GM06990 (cell line): ENCODE measurements at regions not wholly inside any gene's neighbourhood (a gene's known extent, or its start where the extent isn't known, plus 50 kb on each side); places are given as distances from the start of the nearest gene placed in this dataset.
"Not testable (repeated sequence)": the region's sequence is repeated elsewhere in the genome, so short reads cannot be mapped to it uniquely, and the experiment has no call there.

Experiments used
- DNase-seq: peaks from one replicate; pipeline ENCODE4 v3.0.0-alpha.2; 2011; ENCODE audit not compliant: insufficient read length; ENCODE audit errors: extremely low read depth
- H3K27me3 ChIP-seq: replicated peaks from 2 replicates; pipeline ENCODE4 v1.6.0; 2011; ENCODE audit warnings: low read length; ENCODE audit not compliant: control insufficient read depth, insufficient read depth
- H3K36me3 ChIP-seq: 2 replicates; pipeline ENCODE4 v1.5.1; 2011; ENCODE audit warnings: low read length; ENCODE audit not compliant: control insufficient read depth, insufficient read depth
- H3K4me3 ChIP-seq: replicated peaks from 2 replicates; pipeline ENCODE4 v1.5.1; 2011; ENCODE audit warnings: low read depth, mild to moderate bottlenecking, control low read depth, low read length
- TF ChIP-seq, protein P1 (sequence below): IDR thresholded peaks from 2 replicates; pipeline ENCODE4 v1.5.1; 2011; ENCODE audit warnings: low read length, control low read depth, mild to moderate bottlenecking, inconsistent platforms; ENCODE audit not compliant: insufficient read depth, poor library complexity, severe bottlenecking

DNA sequence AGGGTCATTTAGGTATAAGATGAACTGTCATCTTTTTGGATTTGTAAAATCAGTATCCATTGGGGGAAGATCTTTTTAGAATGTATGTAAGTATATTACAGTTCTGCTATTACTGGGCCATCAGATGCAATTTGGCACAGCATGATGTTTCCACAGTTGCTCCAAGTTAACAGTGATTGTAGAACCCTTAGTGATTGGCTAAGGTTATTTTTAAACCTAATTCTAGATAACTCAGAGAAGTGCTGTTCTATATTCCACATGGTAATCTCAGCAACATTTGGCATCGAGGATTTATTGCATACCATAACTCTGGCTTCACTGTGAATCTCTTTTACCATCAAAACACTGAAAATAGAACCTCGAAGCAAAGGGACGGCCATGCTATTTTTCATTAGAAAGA, 215.7 kb upstream of the HAND2 start:
- H3K4me3 ChIP-seq: no peak overlapping the region
- TF ChIP-seq, protein P1, sequence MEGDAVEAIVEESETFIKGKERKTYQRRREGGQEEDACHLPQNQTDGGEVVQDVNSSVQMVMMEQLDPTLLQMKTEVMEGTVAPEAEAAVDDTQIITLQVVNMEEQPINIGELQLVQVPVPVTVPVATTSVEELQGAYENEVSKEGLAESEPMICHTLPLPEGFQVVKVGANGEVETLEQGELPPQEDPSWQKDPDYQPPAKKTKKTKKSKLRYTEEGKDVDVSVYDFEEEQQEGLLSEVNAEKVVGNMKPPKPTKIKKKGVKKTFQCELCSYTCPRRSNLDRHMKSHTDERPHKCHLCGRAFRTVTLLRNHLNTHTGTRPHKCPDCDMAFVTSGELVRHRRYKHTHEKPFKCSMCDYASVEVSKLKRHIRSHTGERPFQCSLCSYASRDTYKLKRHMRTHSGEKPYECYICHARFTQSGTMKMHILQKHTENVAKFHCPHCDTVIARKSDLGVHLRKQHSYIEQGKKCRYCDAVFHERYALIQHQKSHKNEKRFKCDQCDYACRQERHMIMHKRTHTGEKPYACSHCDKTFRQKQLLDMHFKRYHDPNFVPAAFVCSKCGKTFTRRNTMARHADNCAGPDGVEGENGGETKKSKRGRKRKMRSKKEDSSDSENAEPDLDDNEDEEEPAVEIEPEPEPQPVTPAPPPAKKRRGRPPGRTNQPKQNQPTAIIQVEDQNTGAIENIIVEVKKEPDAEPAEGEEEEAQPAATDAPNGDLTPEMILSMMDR: no peak
- no peak for DNase-seq
- no peaks in the 10 kb centered on the region for H3K27me3 ChIP-seq
- no peaks in the 10 kb centered on the region for H3K36me3 ChIP-seq

DNA sequence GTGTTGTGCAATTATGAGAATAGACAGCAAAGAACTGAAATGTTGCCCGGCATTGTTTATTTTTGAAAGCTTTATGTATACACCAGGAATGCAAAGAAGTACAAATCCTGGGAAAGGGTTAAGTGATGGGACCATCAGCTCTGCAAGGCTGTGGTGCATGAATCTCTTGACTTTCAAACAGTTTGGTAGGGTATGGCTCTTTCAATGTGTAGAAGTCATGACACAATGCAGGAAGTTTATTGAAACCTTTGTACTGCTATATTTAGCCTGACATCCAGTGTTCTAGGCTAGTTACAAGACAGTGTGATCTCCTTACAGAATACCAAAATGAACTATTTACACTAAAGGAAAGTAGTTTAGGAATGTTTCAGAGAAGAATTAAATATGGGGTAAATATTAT, 206.8 kb upstream of the HAND2 start:
- Histone ChIP-seq H3K27me3 (no peaks in the 10 kb centered on the region), H3K36me3 (no peaks in the 10 kb centered on the region), H3K4me3 (no peak overlapping the region)
- no peak for DNase-seq
- TF ChIP-seq, protein P1: no peak

DNA sequence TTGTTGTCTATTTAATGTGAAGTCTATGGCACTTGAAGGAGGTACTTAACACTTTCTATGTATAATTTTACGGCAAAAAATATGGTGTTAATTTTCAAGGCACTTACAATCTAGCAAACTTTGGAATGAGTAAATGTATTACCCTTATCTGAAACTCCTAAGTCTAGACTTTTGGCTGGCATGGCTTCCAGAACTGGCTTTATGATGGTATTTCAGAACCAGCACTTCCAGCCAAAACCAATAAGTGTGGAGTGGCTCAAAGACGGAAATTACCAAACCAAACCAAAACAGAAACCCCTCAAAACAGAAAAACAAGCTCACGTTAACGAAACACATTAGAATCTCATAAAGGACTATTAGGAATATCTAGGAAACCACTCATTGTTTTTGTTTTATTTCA, 205.6 kb upstream of the HAND2 start:
- Histone ChIP-seq H3K27me3 (no peaks in the 10 kb centered on the region), H3K36me3 (no peaks in the 10 kb centered on the region), H3K4me3 (no peak overlapping the region)
- DNase-seq: no peak
- TF ChIP-seq, protein P1: no peak

DNA sequence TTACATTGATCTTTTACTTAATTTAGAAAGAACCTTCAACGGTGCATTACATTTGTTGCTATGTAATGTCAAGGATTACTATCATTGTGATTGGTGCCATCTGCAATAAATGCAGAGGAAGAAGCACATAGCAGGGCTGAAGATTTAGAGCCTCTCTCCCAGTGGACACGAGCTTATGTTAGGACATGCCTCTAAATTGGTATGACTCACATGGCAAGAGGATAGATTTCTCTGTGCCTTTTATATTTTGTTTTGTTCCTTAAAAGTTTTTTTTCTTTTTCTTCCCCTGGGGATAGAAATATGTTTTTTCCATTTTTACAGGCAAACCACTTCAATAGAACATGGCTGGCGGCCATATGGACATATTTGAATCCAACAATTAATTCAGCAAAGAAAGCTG, 205.0 kb upstream of the HAND2 start:
- Histone ChIP-seq H3K27me3 (no peaks in the 10 kb centered on the region), H3K36me3 (no peaks in the 10 kb centered on the region), H3K4me3 (no peak overlapping the region)
- TF ChIP-seq, protein P1: no peak
- DNase-seq: no peak

DNA sequence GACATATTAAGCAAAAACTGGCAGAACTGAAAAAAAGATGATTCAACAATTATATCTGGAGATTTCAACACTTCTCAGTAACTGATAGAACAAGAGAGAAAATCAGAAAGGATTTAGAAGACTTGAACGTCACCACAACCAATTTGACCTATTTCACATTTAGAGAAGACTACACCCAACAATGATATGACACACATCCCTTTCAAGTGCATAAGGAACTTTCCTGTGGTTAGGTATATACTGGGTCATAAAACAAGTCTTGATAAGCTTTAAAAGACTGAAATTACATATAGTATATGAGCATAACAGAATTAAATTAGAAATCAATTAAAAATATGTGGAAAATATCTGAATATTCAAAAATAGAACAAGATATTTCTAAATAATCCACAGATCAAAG, 201.2 kb upstream of the HAND2 start:
- Histone ChIP-seq H3K27me3 (no peaks in the 10 kb centered on the region), H3K36me3 (no peaks in the 10 kb centered on the region), H3K4me3 (no peak overlapping the region)
- TF ChIP-seq, protein P1: no peak
- DNase-seq: no peak

DNA sequence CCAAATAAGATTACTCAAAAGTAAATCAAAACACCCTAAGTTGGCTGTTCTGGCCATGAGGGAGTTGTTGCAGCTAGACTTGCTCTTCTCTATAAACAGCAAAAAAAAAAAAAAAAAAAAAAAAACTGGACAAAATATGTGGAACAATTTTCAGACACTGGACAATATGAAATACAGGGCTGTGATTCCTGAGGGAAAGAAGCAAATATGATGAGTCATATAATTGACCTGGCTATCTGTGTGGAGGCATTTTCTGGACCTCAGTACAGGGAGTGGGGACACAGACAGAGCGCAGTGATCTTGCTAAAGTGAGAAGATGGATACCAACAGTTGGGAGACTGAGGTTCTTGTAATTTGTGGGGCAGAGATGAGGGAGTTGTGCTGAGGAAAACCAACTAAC, 192.0 kb upstream of the HAND2 start:
- no peak for DNase-seq
- Histone ChIP-seq H3K4me3 (no peak overlapping the region), H3K36me3 (no peaks in the 10 kb centered on the region), H3K27me3 (no peaks in the 10 kb centered on the region)
- TF ChIP-seq, protein P1: no peak

DNA sequence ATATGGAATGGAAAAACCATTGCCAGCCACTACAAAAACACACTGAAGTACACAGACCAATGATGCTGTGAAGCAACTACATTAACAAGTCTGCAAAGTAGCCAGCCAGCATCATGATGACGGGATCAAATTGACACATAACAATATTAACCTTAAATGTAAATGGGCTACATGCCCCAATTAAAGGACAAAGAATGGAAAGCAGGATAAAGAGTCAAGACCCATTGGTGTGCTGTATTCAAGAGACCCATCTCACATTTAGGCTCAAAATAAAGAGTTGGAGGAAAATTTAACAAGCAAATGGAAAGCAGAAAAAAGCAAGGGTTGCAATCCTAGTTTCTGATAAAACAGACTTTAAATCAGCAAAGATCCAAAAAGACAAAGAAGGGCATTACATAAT, 188.5 kb upstream of the HAND2 start:
- not testable (repeated sequence) for DNase-seq, H3K4me3 ChIP-seq, H3K36me3 ChIP-seq, H3K27me3 ChIP-seq
